Embryonic facial prominence (tissue), 1 donor: ENCODE measurements at regions not wholly inside any gene's neighbourhood (a gene's known extent, or its start where the extent isn't known, plus 50 kb on each side); places are given as distances from the start of the nearest gene placed in this dataset.
A peak's percentile ranks its signal among the peaks of the same experiment; 100 is the strongest.

Experiments used
- DNase-seq: peaks from one replicate; pipeline ENCODE4 v3.0.0-alpha.2; 2016; ENCODE audit errors: extremely low spot score

- DNase-seq = no peak
Observed at GRCh38 chr21:16815243-16815642, 697.6 kb upstream of the CXADR start.

- DNase-seq = no peak
Observed at GRCh38 chr21:16821588-16821987, 691.3 kb upstream of the CXADR start.

- DNase-seq = no peak
Observed at GRCh38 chr21:16829532-16829931, 683.3 kb upstream of the CXADR start.

- no peak for DNase-seq
Observed at GRCh38 chr21:16832791-16833190, 680.1 kb upstream of the CXADR start.

GRCh38 chr21:16834791-16835190 is 678.1 kb upstream of the CXADR start:
- no peak for DNase-seq

- no peak for DNase-seq
Observed at GRCh38 chr21:16837321-16837720, 675.5 kb upstream of the CXADR start.

- no peak for DNase-seq
Observed at GRCh38 chr21:16837721-16838120, 675.1 kb upstream of the CXADR start.

- peak; percentile 69 for DNase-seq
Observed at GRCh38 chr21:16838331-16838730, 674.5 kb upstream of the CXADR start.

GRCh38 chr21:16840538-16840937 is 672.3 kb upstream of the CXADR start:
- no peak for DNase-seq

GRCh38 chr21:16841975-16842695 is 670.7 kb upstream of the CXADR start:
- no peak for DNase-seq

GRCh38 chr21:16842696-16843035 is 670.2 kb upstream of the CXADR start:
- no peak for DNase-seq

- no peak for DNase-seq
Observed at GRCh38 chr21:16847211-16847610, 665.6 kb upstream of the CXADR start.

- no peak for DNase-seq
Observed at GRCh38 chr21:16851054-16851453, 661.8 kb upstream of the CXADR start.

- DNase-seq = no peak
Observed at GRCh38 chr21:16855164-16855667, 657.6 kb upstream of the CXADR start.

- no peak for DNase-seq
Observed at GRCh38 chr21:16863362-16863905, 649.4 kb upstream of the CXADR start.

GRCh38 chr21:16863908-16864307 is 648.9 kb upstream of the CXADR start:
- no peak for DNase-seq

- no peak for DNase-seq
Observed at GRCh38 chr21:16865632-16866031, 647.2 kb upstream of the CXADR start.

- DNase-seq = no peak
Observed at GRCh38 chr21:16866851-16867250, 646.0 kb upstream of the CXADR start.

- DNase-seq = no peak
Observed at GRCh38 chr21:16870103-16870502, 642.7 kb upstream of the CXADR start.

GRCh38 chr21:16872616-16873015 is 640.2 kb upstream of the CXADR start:
- no peak for DNase-seq

GRCh38 chr21:16873176-16873575 is 639.7 kb upstream of the CXADR start:
- DNase-seq = no peak

GRCh38 chr21:16873596-16873995 is 639.2 kb upstream of the CXADR start:
- DNase-seq = no peak

- no peak for DNase-seq
Observed at GRCh38 chr21:16879479-16879878, 633.4 kb upstream of the CXADR start.

GRCh38 chr21:16891821-16892220 is 621.0 kb upstream of the CXADR start:
- no peak for DNase-seq
